ENCODE measurements at regions not wholly inside any gene's neighbourhood (a gene's known extent, or its start where the extent isn't known, plus 50 kb on each side); places are given as distances from the start of the nearest gene placed in this dataset.

DNA sequence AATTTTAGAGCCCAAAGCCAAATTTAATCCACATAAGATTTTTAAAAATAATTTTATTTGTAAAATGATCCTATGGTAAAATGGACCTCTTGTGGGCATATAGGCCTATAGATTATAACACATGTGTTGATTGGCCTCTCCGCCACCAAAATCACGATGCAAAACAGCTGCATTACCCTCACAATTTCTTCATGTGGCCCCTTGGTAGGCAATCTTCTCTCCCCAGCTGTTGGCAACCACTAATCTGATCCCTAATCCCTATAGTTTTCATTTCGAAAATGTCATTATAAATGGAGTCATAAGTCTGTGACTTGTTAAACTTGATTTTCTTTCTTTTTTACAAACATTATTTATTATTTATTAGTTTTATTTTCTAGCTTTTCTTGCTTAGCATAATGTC, 263.9 kb upstream of the SULF2 start:
- TF ChIP-seq MYC (IDR thresholded peaks at IDR 0.05; ENCODE audit: low read depth, low read length) (no peak), POLR2A (IDR thresholded peaks at IDR 0.05; ENCODE audit: extremely low read depth, insufficient read length) (no peak)
- TF ChIP-seq, protein P1, sequence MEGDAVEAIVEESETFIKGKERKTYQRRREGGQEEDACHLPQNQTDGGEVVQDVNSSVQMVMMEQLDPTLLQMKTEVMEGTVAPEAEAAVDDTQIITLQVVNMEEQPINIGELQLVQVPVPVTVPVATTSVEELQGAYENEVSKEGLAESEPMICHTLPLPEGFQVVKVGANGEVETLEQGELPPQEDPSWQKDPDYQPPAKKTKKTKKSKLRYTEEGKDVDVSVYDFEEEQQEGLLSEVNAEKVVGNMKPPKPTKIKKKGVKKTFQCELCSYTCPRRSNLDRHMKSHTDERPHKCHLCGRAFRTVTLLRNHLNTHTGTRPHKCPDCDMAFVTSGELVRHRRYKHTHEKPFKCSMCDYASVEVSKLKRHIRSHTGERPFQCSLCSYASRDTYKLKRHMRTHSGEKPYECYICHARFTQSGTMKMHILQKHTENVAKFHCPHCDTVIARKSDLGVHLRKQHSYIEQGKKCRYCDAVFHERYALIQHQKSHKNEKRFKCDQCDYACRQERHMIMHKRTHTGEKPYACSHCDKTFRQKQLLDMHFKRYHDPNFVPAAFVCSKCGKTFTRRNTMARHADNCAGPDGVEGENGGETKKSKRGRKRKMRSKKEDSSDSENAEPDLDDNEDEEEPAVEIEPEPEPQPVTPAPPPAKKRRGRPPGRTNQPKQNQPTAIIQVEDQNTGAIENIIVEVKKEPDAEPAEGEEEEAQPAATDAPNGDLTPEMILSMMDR (IDR thresholded peaks at IDR 0.05; ENCODE audit: low read depth, low read length), result no peak
- no peak for DNase-seq (ENCODE audit: low read depth)
- no peak overlapping the region for H3K4me3 ChIP-seq (ENCODE audit: low read depth, low read length)

DNA sequence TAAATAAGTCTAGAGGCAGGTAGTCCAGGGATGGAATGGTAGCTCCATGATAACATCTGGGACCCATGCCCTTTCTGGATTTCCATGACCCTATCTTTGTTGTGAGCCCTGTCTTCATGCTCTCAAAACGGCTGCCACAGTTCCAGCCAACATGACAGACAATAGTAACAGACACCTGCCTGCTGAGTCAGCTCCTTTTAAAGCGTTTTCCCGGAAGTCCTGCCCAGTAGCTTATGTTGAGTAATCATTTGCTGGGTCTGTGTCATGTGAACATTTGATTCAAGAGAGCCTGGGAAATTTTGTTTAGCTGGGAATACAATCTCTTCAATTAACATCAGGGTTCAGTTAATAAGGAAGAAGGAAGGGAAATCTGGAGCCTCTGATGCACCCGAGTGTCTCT, 262.2 kb upstream of the SULF2 start:
- H3K4me3 ChIP-seq (ENCODE audit: low read depth, low read length), result no peak overlapping the region
- DNase-seq (ENCODE audit: low read depth), result peak; percentile 34
- TF ChIP-seq MYC (IDR thresholded peaks at IDR 0.05; ENCODE audit: low read depth, low read length) (no peak), POLR2A (IDR thresholded peaks at IDR 0.05; ENCODE audit: extremely low read depth, insufficient read length) (no peak)
- TF ChIP-seq, protein P2, sequence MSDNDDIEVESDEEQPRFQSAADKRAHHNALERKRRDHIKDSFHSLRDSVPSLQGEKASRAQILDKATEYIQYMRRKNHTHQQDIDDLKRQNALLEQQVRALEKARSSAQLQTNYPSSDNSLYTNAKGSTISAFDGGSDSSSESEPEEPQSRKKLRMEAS (IDR thresholded peaks at IDR 0.05; ENCODE audit: low read depth, low read length), result no peak
- TF ChIP-seq, protein P1 (IDR thresholded peaks at IDR 0.05; ENCODE audit: low read depth, low read length), result no peak

DNA sequence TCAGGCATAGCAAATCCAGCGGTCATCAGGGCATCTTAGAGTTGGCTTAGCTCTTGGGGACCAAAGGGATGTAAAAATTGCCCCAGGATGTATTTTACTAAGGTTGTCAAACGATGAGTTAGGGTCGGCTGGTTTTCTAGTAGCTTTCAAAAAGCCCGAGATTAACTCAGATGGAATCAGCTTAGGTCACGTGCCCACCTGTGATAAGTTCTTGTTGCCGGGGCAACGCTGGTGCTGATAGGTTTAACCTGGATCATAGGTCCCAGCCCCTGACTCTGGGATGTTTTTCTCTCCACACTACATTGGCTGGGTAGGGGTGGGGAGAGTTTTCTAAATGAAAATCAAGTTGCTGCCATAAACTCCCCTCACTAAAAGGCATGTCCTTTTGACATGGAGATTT, 257.3 kb upstream of the SULF2 start:
- DNase-seq (ENCODE audit: low read depth), result no peak
- TF ChIP-seq, protein P1 (IDR thresholded peaks at IDR 0.05; ENCODE audit: low read depth, low read length), result no peak
- no peak for TF ChIP-seq POLR2A (IDR thresholded peaks at IDR 0.05; ENCODE audit: extremely low read depth, insufficient read length)
- no peak for TF ChIP-seq MYC (IDR thresholded peaks at IDR 0.05; ENCODE audit: low read depth, low read length)
- TF ChIP-seq, protein P2 (IDR thresholded peaks at IDR 0.05; ENCODE audit: low read depth, low read length), result no peak

DNA sequence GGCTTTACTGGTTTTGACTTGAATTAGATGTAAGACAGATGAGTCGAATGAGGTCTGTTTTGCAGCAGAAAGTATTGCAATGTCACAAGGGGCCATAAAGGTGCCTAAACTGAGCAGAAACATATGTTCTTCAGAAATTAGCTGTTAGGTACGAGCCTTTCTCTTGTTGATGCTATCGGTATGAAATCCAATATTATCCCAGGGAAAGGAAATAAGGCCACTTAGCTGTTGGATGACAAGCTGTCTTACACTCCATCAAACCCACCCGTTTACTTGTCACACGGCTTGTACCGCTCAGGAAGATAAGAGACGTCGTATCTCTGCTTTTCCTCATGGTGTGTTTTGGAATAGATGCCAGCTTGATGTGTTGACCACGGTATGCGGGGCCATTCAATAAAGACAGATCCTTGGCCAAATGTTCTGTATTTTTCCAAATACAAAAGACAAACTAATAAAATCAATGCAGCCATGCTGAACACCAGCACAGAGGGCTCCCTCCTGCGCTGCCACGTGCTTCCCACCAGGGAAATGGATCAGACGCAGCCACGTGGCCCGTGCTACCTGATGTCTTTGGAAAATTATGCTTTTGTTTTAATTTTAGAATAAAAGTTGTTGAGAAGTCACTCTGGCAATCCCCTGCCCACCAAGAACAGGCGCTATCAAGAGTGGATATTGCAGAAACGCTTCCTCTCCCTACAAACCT, 255.9 kb upstream of the SULF2 start:
- TF ChIP-seq, protein P1 (IDR thresholded peaks at IDR 0.05; ENCODE audit: low read depth, low read length), result no peak
- TF ChIP-seq MYC (IDR thresholded peaks at IDR 0.05; ENCODE audit: low read depth, low read length) (no peak), POLR2A (IDR thresholded peaks at IDR 0.05; ENCODE audit: extremely low read depth, insufficient read length) (no peak)
- TF ChIP-seq, protein P2 (IDR thresholded peaks at IDR 0.05; ENCODE audit: low read depth, low read length), result no peak
- DNase-seq (ENCODE audit: low read depth), result no peak
- H3K4me3 ChIP-seq (ENCODE audit: low read depth, low read length), result no peak overlapping the region

More for the DNA sequence above, 257.3 kb upstream of the SULF2 start:
- no peak overlapping the region for H3K4me3 ChIP-seq (ENCODE audit: low read depth, low read length)

- TF ChIP-seq, protein P2 (IDR thresholded peaks at IDR 0.05; ENCODE audit: low read depth, low read length), result no peak
- TF ChIP-seq MYC (IDR thresholded peaks at IDR 0.05; ENCODE audit: low read depth, low read length) (no peak), POLR2A (IDR thresholded peaks at IDR 0.05; ENCODE audit: extremely low read depth, insufficient read length) (no peak)
- TF ChIP-seq, protein P1 (IDR thresholded peaks at IDR 0.05; ENCODE audit: low read depth, low read length), result no peak
- DNase-seq (ENCODE audit: low read depth), result no peak
- no peak overlapping the region for H3K4me3 ChIP-seq (ENCODE audit: low read depth, low read length)
Measured at GRCh38 chr20:48040491-48040890, 255.2 kb upstream of the SULF2 start.
